Left lung (tissue), 4 donors: ENCODE measurements at regions not wholly inside any gene's neighbourhood (a gene's known extent, or its start where the extent isn't known, plus 50 kb on each side); places are given as distances from the start of the nearest gene placed in this dataset.
"Not testable (repeated sequence)": the region's sequence is repeated elsewhere in the genome, so short reads cannot be mapped to it uniquely, and the experiment has no call there.

ENCODE experiments used
- ATAC-seq: fragments of 200-7000 bp; cut with Tn5 transposase; one replicate; pipeline ENCODE4 v1.9.1; 2020; ENCODE audit warnings: moderate library complexity
- DNase-seq, 4 donors: peaks; one replicate each; pipeline ENCODE4 v3.0.0-alpha.2; 2013 to 2020
- H3K27ac ChIP-seq, 2 donors: fragments of 200-600 bp; sonication (generic) in 1 of 2; one replicate each; pipeline versions ENCODE4 v1.5.0 to v1.8.0; 2020 to 2021
- H3K27me3 ChIP-seq, 2 donors: fragments of 200-600 bp; sonication (generic) in 1 of 2; one replicate each; pipeline versions ENCODE4 v1.5.0 to v1.8.0; 2020 to 2021
- H3K36me3 ChIP-seq, 2 donors: fragments of 200-600 bp; sonication (generic) in 1 of 2; one replicate each; pipeline versions ENCODE4 v1.5.0 to v1.8.0; 2020 to 2021
- H3K4me1 ChIP-seq, 2 donors: fragments of 200-600 bp; one replicate each; pipeline ENCODE4 v1.8.0; 2021
- H3K4me3 ChIP-seq, 2 donors: fragments of 200-600 bp; sonication (generic) in 1 of 2; one replicate each; pipeline versions ENCODE4 v1.5.0 to v1.8.0; 2020 to 2021; ENCODE audit warnings: mild to moderate bottlenecking in 1 of 2
- H3K9me3 ChIP-seq, 2 donors: fragments of 200-600 bp; sonication (generic) in 1 of 2; one replicate each; pipeline versions ENCODE4 v1.5.0 to v1.8.0; 2020 to 2021
- CTCF ChIP-seq, 2 donors: fragments of 200-600 bp; sonication (generic) in 1 of 2; IDR thresholded peaks; one replicate each; pipeline versions ENCODE4 v1.5.0 to v1.8.0; 2021; ENCODE audit warnings: antibody characterized with exemption in 2 of 2
- intact Hi-C, 2 donors: fragments of 100-400 bp; cut with DNase I; formaldehyde crosslinking; loops; one replicate each; pipeline versions ENCODE4 v1.11.2 to v1.14.2; 2022
- donor health status: DM: no; HTN: yes; CAD: no.
- donor health status: DM: no; HTN: no; CAD: no.

GRCh38 chr4:30867427-30867826 is 147.3 kb downstream of the PCDH7 start:
- ATAC-seq: no peak
- intact Hi-C loops: no loop called here
- no peak for DNase-seq
- Histone ChIP-seq H3K9me3 (peaks cover 0 to 2% of the 10 kb centered on the region in 2 donors), H3K36me3 (no peaks in the 10 kb centered on the region), H3K4me1 (peaks cover 0 to 2% of the 10 kb centered on the region in 2 donors), H3K27me3 (no peaks in the 10 kb centered on the region), H3K4me3 (no peak overlapping the region), H3K27ac (no peak overlapping the region)
- no peak for TF ChIP-seq CTCF (IDR thresholded peaks at IDR 0.05)

DNA sequence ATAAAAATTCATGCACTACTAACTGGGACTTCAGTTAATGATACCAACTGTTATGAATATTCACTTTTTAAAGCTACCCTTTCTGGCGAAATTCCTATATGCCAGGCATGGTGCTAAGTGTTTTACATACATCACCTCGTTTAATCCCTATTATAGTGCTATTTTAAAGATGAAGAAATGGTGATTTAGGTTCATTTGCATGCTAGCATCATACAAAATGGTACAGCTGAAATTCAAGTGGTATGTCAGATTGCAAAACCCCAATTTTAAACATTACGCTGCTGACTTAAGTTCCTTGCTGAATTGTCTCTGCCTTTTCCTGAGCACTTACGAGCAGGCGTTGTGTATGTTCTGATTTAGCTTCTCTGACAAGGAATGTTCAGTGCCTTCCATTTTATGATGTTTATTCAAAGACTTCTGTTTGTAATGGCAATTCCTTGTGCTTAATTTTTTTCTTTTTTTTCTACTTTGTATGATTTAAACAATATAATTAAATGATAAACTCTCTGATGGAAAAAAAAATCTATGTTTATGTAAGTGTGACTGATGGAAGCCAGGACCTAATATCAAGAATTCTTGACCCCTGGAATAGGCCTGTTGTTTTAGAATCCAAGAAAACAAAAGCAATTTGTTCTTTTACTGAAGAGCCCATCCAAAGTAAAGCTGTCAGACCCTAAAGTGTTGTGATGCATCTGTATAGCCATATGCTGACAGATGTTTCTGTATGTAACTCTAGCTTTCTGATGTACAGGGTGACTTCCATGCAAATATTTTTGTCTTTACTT is 148.1 kb downstream of the PCDH7 start:
- TF ChIP-seq CTCF (IDR thresholded peaks at IDR 0.05): no peak
- peaks cover 0 to 2% of the 10 kb centered on the region in 2 donors for H3K4me1 ChIP-seq
- ATAC-seq (no peak), DNase-seq (peak in 2 of 4 donors; percentile 46 to 65)
- H3K36me3 ChIP-seq: no peaks in the 10 kb centered on the region
- H3K27ac ChIP-seq: no peak overlapping the region
- H3K9me3 ChIP-seq: peaks cover 0 to 2% of the 10 kb centered on the region in 2 donors
- no peaks in the 10 kb centered on the region for H3K27me3 ChIP-seq
- H3K4me3 ChIP-seq: no peak overlapping the region
- intact Hi-C loops: no loop called here

- H3K4me3 ChIP-seq, intact Hi-C loops, H3K36me3 ChIP-seq, DNase-seq, H3K27me3 ChIP-seq, H3K27ac ChIP-seq, H3K4me1 ChIP-seq, ATAC-seq, H3K9me3 ChIP-seq: not testable (repeated sequence)
Measured at GRCh38 chr4:30869387-30869786, 149.2 kb downstream of the PCDH7 start.

- no peak overlapping the region for H3K4me3 ChIP-seq
- H3K27ac ChIP-seq: no peak overlapping the region
- no peaks in the 10 kb centered on the region for H3K27me3 ChIP-seq
- DNase-seq (no peak), ATAC-seq (no peak)
- intact Hi-C loops: no loop called here
- peaks cover 0 to 2% of the 10 kb centered on the region in 2 donors for H3K4me1 ChIP-seq
- H3K9me3 ChIP-seq: peaks cover 0 to 5% of the 10 kb centered on the region in 2 donors
- H3K36me3 ChIP-seq: no peaks in the 10 kb centered on the region
- no peak for TF ChIP-seq CTCF (IDR thresholded peaks at IDR 0.05)
Measured at GRCh38 chr4:30870513-30870912, 150.3 kb downstream of the PCDH7 start.

- ATAC-seq (no peak), DNase-seq (no peak)
- Histone ChIP-seq H3K27ac (no peak overlapping the region), H3K27me3 (no peaks in the 10 kb centered on the region), H3K36me3 (no peaks in the 10 kb centered on the region), H3K4me1 (no peaks in the 10 kb centered on the region), H3K9me3 (peaks cover 0 to 2% of the 10 kb centered on the region in 2 donors), H3K4me3 (no peak overlapping the region)
- TF ChIP-seq CTCF (IDR thresholded peaks at IDR 0.05): no peak
- intact Hi-C loops: no loop called here
Measured at GRCh38 chr4:30875658-30876269, 155.6 kb downstream of the PCDH7 start.
